CD4-positive, alpha-beta T cell treated with Interleukin-10 for 1 hour (primary cell): ENCODE measurements at regions not wholly inside any gene's neighbourhood (a gene's known extent, or its start where the extent isn't known, plus 50 kb on each side); places are given as distances from the start of the nearest gene placed in this dataset.
A peak's percentile ranks its signal among the peaks of the same experiment; 100 is the strongest.

Experiments
- DNase-seq: peaks from one replicate; pipeline ENCODE4 v3.0.0-alpha.2; 2020

DNA sequence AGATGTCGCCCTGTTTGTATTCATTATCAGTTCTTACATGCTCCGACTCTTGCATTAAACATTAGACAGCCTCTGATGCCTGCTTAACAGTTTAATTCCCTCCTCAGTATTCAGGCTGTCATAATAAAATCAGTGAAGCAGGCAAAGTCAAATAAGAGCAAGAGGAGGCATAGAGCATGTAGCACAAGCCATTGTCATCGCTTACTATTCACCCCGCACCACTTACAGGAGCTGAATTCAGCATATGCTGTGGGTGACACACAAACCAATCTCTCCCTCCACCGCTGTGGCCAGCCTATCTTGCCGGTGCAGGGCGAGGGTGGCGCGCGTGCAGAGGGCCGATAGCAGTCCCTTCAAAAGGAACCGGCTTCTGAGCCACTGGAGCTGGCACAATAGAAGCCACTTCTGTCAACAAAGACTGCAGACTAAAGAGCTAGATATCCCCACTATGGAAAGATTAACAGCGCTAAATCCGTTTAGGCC, 433.2 kb upstream of the MGMT start:
- no peak for DNase-seq

DNA sequence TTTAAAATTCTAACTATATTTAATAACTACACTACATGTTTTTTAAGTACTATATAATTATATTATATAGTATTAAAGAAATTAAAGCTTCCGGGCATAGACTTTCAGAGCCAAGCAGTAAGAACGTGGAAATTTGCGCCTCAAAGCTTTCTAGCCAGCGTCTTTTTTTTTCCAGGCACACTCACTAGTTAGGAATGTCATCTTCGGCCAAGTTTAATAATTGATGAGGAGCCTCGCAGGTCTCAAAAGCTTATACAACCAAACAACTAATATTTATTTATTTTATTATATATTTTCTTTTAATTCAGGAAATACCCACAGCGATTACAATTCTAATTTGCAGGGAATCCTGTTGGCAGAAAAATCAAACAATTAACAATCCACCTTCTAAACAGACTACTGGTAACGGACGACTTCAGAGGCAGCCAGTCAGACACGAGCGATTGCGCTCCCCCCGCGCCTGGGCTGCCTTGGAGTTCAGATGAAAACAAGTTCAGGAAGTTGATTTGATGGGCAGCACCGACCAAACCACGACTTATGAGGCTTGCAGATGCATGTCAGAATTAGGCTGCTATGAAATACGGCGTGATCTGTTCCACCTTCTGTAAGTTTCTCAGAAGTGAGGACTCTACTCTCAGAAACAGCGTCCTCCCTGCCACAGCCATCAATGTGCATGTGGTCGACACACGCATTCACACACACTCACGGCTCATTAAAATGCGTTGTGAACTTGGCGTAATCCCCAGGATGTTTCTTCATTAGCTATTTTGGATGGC, 431.8 kb upstream of the MGMT start:
- peak; percentile 49 for DNase-seq

- no peak for DNase-seq
These were observed 428.5 kb upstream of the MGMT start for GRCh38 chr10:129038522-129038921.

GRCh38 chr10:129039406-129040370, 427.4 kb upstream of the MGMT start:
- DNase-seq: no peak

DNA sequence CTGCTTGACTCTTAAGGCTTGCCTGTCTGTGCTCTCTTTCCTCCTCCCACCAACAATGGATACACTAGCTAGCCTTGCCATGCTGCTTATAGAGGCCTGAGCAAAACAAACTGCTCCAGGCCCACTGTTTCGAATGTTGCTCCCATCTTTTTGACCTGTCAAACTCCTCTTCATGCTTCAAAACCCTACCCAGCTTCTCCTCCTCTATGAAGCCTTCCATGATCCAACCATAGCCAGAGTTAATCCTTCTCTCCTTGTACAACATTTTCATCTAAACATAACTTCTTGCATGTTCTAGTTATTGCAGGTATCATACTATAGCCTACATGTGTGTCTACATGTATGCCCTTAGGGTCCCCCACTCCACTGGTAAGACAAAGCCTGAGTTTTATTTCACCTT, 426.7 kb upstream of the MGMT start:
- no peak for DNase-seq

DNA sequence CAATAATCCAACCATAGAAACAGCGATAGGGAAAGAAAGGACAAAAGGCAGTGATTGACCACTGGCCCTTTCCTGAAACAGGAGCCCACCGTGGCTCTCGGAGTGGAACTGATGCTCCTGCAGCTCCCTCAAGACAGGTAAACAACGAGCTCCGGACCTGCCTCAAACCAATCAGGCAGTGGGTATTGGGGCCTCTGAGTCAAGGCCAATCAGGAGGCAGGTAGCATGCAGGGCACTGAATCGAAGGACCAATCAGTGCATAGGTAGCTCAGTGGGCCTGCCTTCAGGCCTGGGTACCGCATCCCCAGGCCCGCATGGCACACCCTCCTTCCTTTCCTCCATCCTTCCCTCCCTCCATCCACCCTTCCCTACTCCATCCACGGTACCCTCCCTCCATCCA, 425.1 kb upstream of the MGMT start:
- DNase-seq: no peak

DNA sequence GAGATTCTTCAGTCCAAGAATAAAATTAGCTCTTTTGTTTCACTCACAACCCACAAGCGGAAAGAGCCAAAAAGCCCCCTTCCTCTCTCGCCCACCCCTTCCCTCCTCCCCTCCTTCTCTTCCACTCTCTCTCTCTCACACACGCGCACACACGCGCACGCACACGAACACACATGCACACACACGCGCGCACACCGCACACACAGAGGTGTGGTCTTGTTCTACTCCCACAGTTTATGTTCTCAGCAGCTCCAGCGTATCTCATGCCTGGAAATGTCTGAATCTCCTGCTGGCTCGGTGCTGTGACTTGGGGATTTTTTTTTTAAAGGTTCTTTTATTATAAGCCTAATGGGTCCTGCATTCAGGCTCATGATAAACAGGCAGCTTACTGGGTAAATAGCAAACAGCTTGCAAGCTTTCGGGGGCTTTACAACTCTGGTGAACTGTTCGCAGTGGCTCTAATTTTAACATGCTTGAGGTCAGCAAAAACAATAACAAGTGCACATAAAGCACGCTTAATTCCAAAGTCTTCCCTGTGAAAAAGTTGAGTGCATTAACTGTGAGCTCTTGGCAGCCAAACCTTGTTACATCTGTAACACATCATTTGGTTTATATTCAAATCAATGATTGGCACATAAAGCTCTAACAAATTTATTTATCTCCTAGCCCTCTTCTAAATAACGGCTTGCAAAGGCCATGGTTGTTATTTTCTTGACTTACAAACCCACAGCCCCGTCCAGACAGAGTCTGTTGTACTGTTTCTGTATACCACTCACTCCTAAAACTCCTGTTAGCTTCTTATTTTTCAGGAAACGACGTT, 424.1 kb upstream of the MGMT start:
- DNase-seq: no peak

- DNase-seq: no peak
These were observed 423.4 kb upstream of the MGMT start for GRCh38 chr10:129043691-129044090.

DNA sequence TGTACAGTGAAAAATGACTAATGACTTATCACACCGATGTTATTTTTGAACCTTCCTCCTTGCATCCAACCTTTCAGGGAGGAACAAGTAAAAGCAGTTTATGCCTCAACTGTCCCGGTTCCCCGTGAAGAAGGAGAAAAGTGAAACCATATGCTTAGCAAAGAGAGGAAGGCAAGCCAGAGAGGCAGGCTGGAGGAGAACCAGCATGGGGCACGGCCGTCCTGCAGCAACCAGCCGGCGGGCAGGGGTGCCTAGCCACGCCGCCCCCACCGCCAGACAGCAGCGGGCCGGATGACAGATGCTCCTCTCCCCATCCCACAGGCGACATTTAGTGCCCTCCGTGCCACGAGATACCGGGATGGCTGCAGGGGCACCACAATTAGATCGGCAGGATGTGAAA, 421.4 kb upstream of the MGMT start:
- no peak for DNase-seq

DNA sequence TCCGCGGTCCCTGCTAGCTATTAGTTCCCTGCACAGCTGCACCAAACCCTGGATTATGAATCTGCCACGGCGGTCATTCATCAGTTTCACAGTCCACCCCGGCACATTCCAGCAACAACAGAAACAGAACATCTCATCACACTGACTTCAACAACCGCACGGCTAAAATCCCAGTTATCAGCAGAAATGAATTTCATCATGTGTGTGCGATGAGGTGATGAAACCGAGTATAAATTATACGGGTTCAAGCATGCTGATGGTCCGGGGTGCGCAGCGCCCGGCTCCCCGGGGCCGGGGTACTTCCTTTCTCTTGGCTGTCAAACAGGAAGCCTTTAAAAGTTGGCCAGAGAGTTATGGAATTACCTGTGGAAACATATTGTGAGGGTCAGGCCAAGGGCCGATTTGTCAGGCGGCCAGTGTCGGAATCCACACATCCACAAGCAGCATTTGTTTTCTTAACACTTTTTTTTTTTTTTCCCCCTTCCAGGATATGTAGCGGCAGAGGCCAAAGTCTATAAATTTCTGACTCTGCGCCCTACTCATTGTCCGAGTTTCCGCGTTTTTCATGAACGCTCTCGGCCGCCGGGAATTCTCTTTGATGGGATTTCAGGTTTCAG, 420.9 kb upstream of the MGMT start:
- no peak for DNase-seq

DNA sequence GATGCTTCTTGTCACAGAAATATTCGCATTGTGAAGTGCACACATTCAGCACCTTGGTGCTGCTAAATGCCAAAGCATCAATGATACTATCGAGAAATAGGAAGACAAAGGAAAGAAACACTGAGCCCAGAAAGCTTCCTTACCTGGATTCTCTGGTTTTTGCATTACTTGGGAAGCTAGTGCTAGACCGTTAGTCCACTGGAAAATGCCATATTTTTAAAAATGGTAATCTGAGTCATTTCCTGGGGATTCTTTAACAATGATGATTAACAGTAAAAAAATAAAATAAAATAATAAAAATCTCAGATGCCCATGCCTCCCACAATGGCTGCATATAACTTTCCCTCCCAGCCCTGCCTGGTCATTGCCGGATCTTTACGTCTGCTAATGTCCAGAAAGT, 420.1 kb upstream of the MGMT start:
- no peak for DNase-seq

DNA sequence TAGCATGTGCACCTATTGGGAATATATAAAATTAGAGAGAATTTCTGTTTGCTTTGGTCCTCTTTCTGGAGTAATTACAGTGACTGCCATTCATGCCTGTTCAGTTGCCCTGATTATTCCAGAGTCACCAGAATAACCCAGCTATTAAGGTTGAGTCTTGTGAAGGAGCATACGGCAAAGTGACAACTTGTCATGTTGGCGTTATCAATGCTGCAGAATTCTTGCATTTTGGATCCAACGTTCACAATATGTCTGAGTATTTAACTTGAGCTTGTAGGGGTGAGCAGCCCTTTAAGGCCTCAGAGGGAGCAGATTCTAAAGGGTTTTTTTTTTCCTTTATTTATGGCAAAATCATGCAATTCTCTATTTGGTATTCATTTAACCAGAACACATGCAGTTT, 419.4 kb upstream of the MGMT start:
- no peak for DNase-seq

- DNase-seq: no peak
These were observed 418.5 kb upstream of the MGMT start for GRCh38 chr10:129048513-129048912.

DNA sequence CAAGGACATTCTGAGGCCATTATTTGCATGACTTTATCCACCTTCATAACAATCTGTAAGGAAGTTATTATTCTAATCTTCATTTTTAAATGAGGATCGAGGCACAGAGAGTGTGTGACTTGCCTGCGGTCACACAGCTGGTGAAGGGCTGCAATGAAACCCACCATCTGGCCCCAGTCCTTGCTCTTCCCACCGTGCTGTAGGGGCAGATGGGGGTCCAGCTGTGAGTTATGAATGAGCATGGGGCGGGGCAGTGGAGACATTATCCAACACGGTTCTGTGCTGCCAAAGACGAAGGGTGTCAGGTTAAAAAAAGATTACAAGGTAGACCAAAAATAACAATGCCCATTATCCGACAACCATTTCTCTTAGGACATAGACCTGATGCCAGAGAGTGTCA, 417.5 kb upstream of the MGMT start:
- no peak for DNase-seq

GRCh38 chr10:129055225-129055624, 411.8 kb upstream of the MGMT start:
- no peak for DNase-seq

- DNase-seq: no peak
These were observed 411.1 kb upstream of the MGMT start for GRCh38 chr10:129055986-129056385.

DNA sequence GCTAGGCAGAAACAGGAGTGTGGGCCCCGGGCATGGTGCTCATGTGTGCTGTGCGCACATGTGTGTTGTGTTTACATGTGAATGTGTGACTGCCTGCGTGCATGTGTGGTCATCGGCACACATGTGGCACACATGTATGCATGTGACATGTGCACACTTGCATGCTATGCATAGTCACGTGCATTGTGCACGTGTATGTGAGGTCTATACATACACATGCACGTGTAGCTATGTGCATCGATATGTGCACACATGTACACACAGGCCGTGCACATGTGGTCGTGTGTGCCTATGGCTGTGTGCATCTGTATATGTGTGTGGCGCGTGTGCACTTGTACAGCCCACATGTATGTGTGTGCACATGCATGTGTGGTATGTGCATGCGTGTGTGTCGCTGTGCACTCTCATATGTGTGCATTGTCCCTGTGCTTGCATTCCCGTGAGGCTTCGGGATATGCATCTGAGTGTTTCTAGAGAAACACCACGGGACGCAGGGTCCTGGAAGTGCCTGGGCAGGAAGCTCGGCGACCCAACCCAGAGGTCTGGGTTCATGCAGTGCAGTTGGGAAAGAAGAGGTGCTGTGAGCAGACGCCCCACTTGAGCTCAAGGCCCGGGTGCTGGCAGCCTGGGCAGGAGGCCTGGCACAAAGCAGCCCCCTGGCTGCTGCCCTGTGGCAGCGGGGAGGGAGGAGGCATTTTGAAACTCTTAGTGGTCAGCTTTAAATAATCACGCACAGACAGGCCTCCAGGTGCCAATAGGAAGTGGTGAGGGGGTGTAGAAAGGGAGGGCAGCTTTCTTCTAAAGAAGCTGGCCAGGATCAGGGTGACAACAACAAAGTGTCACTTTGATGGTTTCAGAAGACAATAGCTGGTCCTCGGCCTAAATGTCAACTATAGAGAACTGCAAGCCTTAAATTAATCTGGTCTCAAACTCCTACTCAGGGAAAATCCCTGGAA, 410.0 kb upstream of the MGMT start:
- DNase-seq: no peak

GRCh38 chr10:129057856-129058663, 409.0 kb upstream of the MGMT start:
- DNase-seq: peak; percentile 50

- DNase-seq: no peak
These were observed 408.3 kb upstream of the MGMT start for GRCh38 chr10:129058664-129059155.

- no peak for DNase-seq
These were observed 407.1 kb upstream of the MGMT start for GRCh38 chr10:129059977-129060376.
